ENCODE measurements at regions not wholly inside any gene's neighbourhood (a gene's known extent, or its start where the extent isn't known, plus 50 kb on each side); places are given as distances from the start of the nearest gene placed in this dataset.

- no peak for TF ChIP-seq POLR2A (IDR thresholded peaks at IDR 0.05)
- no peak for TF ChIP-seq CTCF (IDR thresholded peaks at IDR 0.05)
Measured at GRCh38 chr13:47239025-47239424, 342.2 kb upstream of the HTR2A start.
